Naive thymus-derived CD4-positive, alpha-beta T cell (primary cell): ENCODE measurements at regions not wholly inside any gene's neighbourhood (a gene's known extent, or its start where the extent isn't known, plus 50 kb on each side); places are given as distances from the start of the nearest gene placed in this dataset.
"Not testable (repeated sequence)": the region's sequence is repeated elsewhere in the genome, so short reads cannot be mapped to it uniquely, and the experiment has no call there.

Source experiments
- ATAC-seq: fragments of 150-1000 bp; cut with Tn5 transposase; 2 replicates; pipeline ENCODE4 v1.10.0; 2021; ENCODE audit warnings: mild to moderate bottlenecking, moderate library complexity
- CTCF ChIA-PET: fragments of 350-600 bp; sonication (Branson Sonifier 250); formaldehyde crosslinking; loops from one replicate; lab custom pipeline; 2021; ENCODE audit warnings: antibody characterized with exemption; lab: Charles Lee
- POLR2A ChIA-PET: fragments of 350-600 bp; sonication (Branson Sonifier 250); formaldehyde crosslinking; loops from one replicate; lab custom pipeline; 2021; ENCODE audit warnings: antibody characterized with exemption, inconsistent platforms; lab: Charles Lee
- DNase-seq, 9 donors: peaks; one replicate each; pipeline versions ENCODE4 v3.0.0 to v3.0.0-alpha.2; 2020 to 2022; ENCODE audit warnings: mixed read lengths in 1 of 9
- H3K27ac ChIP-seq: one replicate; pipeline ENCODE4 v1.7.0; 2013; ENCODE audit warnings: mild to moderate bottlenecking, low read depth, low read length, moderate library complexity
- H3K27me3 ChIP-seq, 2 donors: one replicate each; pipeline ENCODE4 v1.7.0; 2013; ENCODE audit warnings: low read length in 2 of 2, mild to moderate bottlenecking in 2 of 2, moderate library complexity in 2 of 2; ENCODE audit not compliant: control insufficient read depth in 2 of 2, insufficient read depth in 2 of 2
- H3K36me3 ChIP-seq, 3 experiments: 1 replicate in 2 of 3; 2 replicates in 1 of 3; pipeline ENCODE4 v1.7.0; 2013; ENCODE audit warnings: low read length in 3 of 3, mild to moderate bottlenecking in 3 of 3, moderate library complexity in 1 of 3; ENCODE audit not compliant: insufficient read depth in 3 of 3, control insufficient read depth in 2 of 3
- H3K4me1 ChIP-seq, 2 donors: one replicate each; pipeline ENCODE4 v1.7.0; 2013; ENCODE audit warnings: low read length in 2 of 2, mild to moderate bottlenecking in 2 of 2, moderate library complexity in 1 of 2; ENCODE audit not compliant: control insufficient read depth in 2 of 2, insufficient read depth in 2 of 2
- H3K4me3 ChIP-seq: 2 replicates; pipeline ENCODE4 v1.7.0; 2013; ENCODE audit warnings: mild to moderate bottlenecking, low read length
- H3K9me3 ChIP-seq, 3 experiments: 1 replicate in 2 of 3; 2 replicates in 1 of 3; pipeline ENCODE4 v1.7.0; 2013; ENCODE audit warnings: low read length in 3 of 3; ENCODE audit not compliant: control insufficient read depth in 2 of 3
- H3K27ac Mint-ChIP-seq, 9 donors: one replicate each; pipeline ENCODE4 v1.8.0; 2020 to 2022; ENCODE audit warnings: mixed read lengths in 9 of 9, mild to moderate bottlenecking in 8 of 9, moderate library complexity in 5 of 9, inconsistent platforms in 2 of 9
- H3K27me3 Mint-ChIP-seq, 5 donors: one replicate each; pipeline ENCODE4 v1.8.0; 2021 to 2022; ENCODE audit warnings: mixed read lengths in 5 of 5, mild to moderate bottlenecking in 1 of 5
- H3K36me3 Mint-ChIP-seq, 5 donors: one replicate each; pipeline ENCODE4 v1.8.0; 2020 to 2022; ENCODE audit warnings: mixed read lengths in 5 of 5, mild to moderate bottlenecking in 3 of 5, inconsistent platforms in 1 of 5
- H3K4me1 Mint-ChIP-seq, 7 donors: one replicate each; pipeline ENCODE4 v1.8.0; 2020 to 2022; ENCODE audit warnings: mixed read lengths in 7 of 7, mild to moderate bottlenecking in 3 of 7, inconsistent platforms in 1 of 7
- H3K4me3 Mint-ChIP-seq, 10 donors: one replicate each; pipeline ENCODE4 v1.8.0; 2020 to 2022; ENCODE audit warnings: mild to moderate bottlenecking in 10 of 10, mixed read lengths in 10 of 10, moderate library complexity in 6 of 10, inconsistent platforms in 2 of 10
- H3K9me3 Mint-ChIP-seq, 11 donors: one replicate each; pipeline ENCODE4 v1.8.0; 2020 to 2022; ENCODE audit warnings: mixed read lengths in 11 of 11, mild to moderate bottlenecking in 4 of 11, inconsistent platforms in 1 of 11, moderate library complexity in 1 of 11
- intact Hi-C, 2 donors: fragments of 100-400 bp; cut with micrococcal nuclease; formaldehyde crosslinking; loops; one replicate each; pipeline ENCODE4 v1.15.1; 2023

DNA sequence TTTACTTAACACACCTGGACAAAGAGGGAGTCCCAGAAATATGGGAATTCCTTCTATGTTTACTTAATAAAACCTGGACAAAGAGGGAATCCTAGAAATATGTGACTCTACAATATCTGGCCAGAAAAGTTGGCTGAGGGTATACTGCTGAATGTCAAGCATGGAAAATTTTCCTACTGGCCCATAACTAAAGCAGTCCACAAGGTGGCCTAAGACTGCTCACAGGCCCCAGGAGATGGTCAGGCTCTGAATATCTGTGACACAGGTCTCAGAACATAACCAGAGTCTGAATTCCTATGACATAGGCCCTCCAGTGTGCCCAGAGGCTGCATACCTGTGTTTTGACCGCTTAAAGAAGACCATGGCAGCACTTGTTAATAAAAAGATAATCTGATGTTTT, 578.2 kb upstream of the NRSN1 start:
- H3K4me1 Mint-ChIP-seq: no peaks in the 10 kb centered on the region
- H3K9me3 Mint-ChIP-seq: peaks cover 0 to 10% (median 2%) of the 10 kb centered on the region in 11 donors
- Histone ChIP-seq H3K9me3 (no peaks in the 10 kb centered on the region), H3K4me1 (no peaks in the 10 kb centered on the region), H3K4me3 (no peak overlapping the region), H3K27ac (no peak overlapping the region), H3K27me3 (no peaks in the 10 kb centered on the region), H3K36me3 (no peaks in the 10 kb centered on the region)
- H3K36me3 Mint-ChIP-seq: no peaks in the 10 kb centered on the region
- ChIA-PET CTCF (no interaction called here), POLR2A (no interaction called here)
- no peak overlapping the region for H3K27ac Mint-ChIP-seq
- no peak for ATAC-seq
- no peaks in the 10 kb centered on the region for H3K27me3 Mint-ChIP-seq
- H3K4me3 Mint-ChIP-seq: no peak overlapping the region
- DNase-seq: no peak
- intact Hi-C loops: no loop called here

DNA sequence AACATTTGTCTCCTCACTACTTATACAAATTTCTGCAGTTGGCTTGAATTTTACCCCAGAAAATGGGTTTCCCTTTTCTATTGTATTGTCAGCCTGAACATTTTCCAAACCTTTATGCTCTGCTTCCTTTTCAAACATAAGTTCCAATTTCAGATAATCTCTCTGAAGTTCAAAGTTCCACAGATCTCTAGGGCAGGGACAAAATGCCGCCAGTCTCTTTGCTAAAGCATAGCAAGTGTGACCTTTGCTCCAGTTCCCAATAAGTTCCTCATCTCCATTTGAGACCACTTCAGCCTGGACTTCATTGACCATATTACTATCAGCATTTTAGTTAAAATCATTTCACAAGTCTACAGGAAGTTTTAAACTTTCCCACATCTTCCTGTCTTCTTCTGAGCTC, 571.1 kb upstream of the NRSN1 start:
- H3K27me3 ChIP-seq, intact Hi-C loops, H3K4me3 ChIP-seq, POLR2A ChIA-PET, H3K36me3 Mint-ChIP-seq, H3K36me3 ChIP-seq, H3K27me3 Mint-ChIP-seq, DNase-seq, H3K4me3 Mint-ChIP-seq, H3K27ac ChIP-seq, CTCF ChIA-PET, H3K9me3 ChIP-seq, ATAC-seq, H3K4me1 ChIP-seq, H3K4me1 Mint-ChIP-seq: not testable (repeated sequence)
- Mint-ChIP-seq H3K9me3 (peaks cover 0 to 23% (median 1%) of the 10 kb centered on the region in 11 donors), H3K27ac (peak overlapping the region in 1 of 9 donors; percentile 39)

DNA sequence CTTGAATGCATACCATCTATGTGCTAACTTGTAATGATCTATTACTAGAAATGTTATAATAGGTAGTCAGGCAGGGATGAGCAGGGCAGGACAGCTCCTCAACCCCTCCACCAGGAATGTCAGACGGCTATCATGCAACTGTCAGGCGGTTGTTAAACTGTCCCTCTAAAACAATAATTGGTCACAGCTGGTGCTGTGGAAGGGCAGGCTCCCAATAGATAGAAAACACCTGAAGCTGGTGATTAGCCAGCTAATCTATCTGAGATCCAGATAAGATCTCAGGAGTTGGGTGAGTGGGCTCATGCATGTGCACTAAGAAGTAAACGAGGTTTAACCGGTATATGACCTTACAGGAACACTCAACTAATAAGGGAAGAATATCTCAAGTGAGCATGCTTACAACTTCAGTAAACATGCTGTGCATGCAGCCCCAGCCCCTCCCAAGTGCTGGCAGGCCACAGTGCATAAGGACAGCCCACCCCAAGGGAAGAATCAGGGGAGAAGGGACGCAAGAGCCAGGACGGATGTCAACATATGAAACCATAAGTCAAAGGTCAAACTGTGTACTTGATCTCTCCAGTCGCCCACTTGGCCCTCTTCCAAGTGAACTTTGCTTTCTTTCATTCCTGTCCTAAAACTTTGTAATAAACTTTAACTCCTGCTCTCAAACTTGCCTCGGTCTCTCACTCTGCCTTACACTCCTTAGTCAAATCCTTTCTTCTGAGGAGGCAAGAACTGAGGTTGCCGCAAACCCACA, 566.2 kb upstream of the NRSN1 start:
- ATAC-seq (no peak), DNase-seq (no peak)
- ChIA-PET CTCF (no interaction called here), POLR2A (no interaction called here)
- Histone ChIP-seq H3K9me3 (no peaks in the 10 kb centered on the region), H3K27ac (no peak overlapping the region), H3K27me3 (no peaks in the 10 kb centered on the region), H3K36me3 (no peaks in the 10 kb centered on the region), H3K4me3 (no peak overlapping the region), H3K4me1 (no peaks in the 10 kb centered on the region)
- intact Hi-C loops: no loop called here
- Mint-ChIP-seq H3K36me3 (no peaks in the 10 kb centered on the region), H3K27ac (no peak overlapping the region), H3K4me3 (no peak overlapping the region), H3K9me3 (peaks cover 0 to 30% (median 6%) of the 10 kb centered on the region in 11 donors), H3K4me1 (no peaks in the 10 kb centered on the region), H3K27me3 (no peaks in the 10 kb centered on the region)

DNA sequence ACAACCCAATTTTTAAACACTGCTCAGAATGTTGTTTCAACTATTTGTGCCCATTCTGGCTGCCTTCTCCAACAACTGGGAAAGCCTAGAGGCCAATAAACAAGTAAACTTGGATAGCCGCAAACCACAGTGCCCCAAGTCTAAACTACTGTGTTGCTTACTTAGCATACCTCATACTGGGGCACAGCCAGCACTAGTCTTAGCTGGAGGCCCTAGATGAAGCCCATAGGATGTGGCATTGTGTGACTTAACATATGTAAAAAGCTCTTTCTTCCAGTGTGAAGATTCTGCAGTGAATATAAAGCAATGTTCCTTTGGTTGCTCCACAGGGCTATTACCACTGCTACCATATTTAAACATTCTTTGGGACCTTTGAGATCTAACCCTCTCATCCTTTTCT, 564.3 kb upstream of the NRSN1 start:
- intact Hi-C loops: no loop called here
- Histone ChIP-seq H3K4me3 (no peak overlapping the region), H3K27ac (no peak overlapping the region), H3K27me3 (no peaks in the 10 kb centered on the region), H3K36me3 (no peaks in the 10 kb centered on the region), H3K9me3 (no peaks in the 10 kb centered on the region), H3K4me1 (no peaks in the 10 kb centered on the region)
- DNase-seq: no peak
- no peak for ATAC-seq
- ChIA-PET POLR2A (no interaction called here), CTCF (no interaction called here)
- Mint-ChIP-seq H3K4me1 (no peaks in the 10 kb centered on the region), H3K27ac (no peak overlapping the region), H3K27me3 (no peaks in the 10 kb centered on the region), H3K36me3 (no peaks in the 10 kb centered on the region), H3K4me3 (no peak overlapping the region), H3K9me3 (peaks cover 0 to 19% (median 5%) of the 10 kb centered on the region in 11 donors)

DNA sequence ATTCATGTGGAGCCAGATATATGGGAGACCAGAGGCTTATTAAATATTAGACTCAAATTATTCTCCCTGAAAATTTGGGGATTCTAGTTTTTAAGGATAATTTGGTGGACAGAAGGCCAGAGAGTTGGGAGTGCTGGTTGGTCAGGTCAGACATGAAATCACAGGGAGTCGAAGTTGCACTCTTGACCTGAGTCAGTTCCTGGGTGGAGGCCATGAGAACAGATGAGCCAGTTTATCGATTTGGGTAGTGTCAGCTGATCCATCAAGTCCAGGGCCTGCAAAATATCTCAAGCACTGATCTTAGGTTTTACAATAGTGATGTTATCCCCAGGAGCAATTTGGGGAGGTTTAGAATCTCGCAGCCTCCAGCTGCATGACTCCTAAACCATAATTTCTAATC, 563.5 kb upstream of the NRSN1 start:
- no peaks in the 10 kb centered on the region for H3K36me3 ChIP-seq
- no peak overlapping the region for H3K4me3 ChIP-seq
- DNase-seq: no peak
- Mint-ChIP-seq H3K4me1 (no peaks in the 10 kb centered on the region), H3K27ac (no peak overlapping the region), H3K27me3 (no peaks in the 10 kb centered on the region), H3K9me3 (peaks cover 0 to 22% (median 7%) of the 10 kb centered on the region in 11 donors), H3K4me3 (no peak overlapping the region), H3K36me3 (no peaks in the 10 kb centered on the region)
- no peaks in the 10 kb centered on the region for H3K4me1 ChIP-seq
- H3K27me3 ChIP-seq: no peaks in the 10 kb centered on the region
- no peak overlapping the region for H3K27ac ChIP-seq
- ChIA-PET CTCF (no interaction called here), POLR2A (no interaction called here)
- intact Hi-C loops: no loop called here
- H3K9me3 ChIP-seq: no peaks in the 10 kb centered on the region
- ATAC-seq: no peak

GRCh38 chr6:23563323-23563722, 562.7 kb upstream of the NRSN1 start:
- H3K27me3 ChIP-seq: no peaks in the 10 kb centered on the region
- H3K4me1 ChIP-seq: no peaks in the 10 kb centered on the region
- no peaks in the 10 kb centered on the region for H3K4me1 Mint-ChIP-seq
- no peak overlapping the region for H3K27ac Mint-ChIP-seq
- DNase-seq: no peak
- intact Hi-C loops: no loop called here
- ATAC-seq: no peak
- H3K9me3 ChIP-seq: no peaks in the 10 kb centered on the region
- no peak overlapping the region for H3K27ac ChIP-seq
- no peaks in the 10 kb centered on the region for H3K27me3 Mint-ChIP-seq
- H3K4me3 Mint-ChIP-seq: no peak overlapping the region
- peaks cover 0 to 26% (median 7%) of the 10 kb centered on the region in 11 donors for H3K9me3 Mint-ChIP-seq
- H3K4me3 ChIP-seq: no peak overlapping the region
- ChIA-PET POLR2A (no interaction called here), CTCF (no interaction called here)
- H3K36me3 ChIP-seq: no peaks in the 10 kb centered on the region
- no peaks in the 10 kb centered on the region for H3K36me3 Mint-ChIP-seq

- Histone ChIP-seq H3K27ac (no peak overlapping the region), H3K27me3 (no peaks in the 10 kb centered on the region), H3K4me1 (no peaks in the 10 kb centered on the region), H3K4me3 (no peak overlapping the region), H3K9me3 (no peaks in the 10 kb centered on the region), H3K36me3 (no peaks in the 10 kb centered on the region)
- Mint-ChIP-seq H3K27ac (no peak overlapping the region), H3K36me3 (no peaks in the 10 kb centered on the region), H3K27me3 (no peaks in the 10 kb centered on the region), H3K4me3 (no peak overlapping the region), H3K4me1 (no peaks in the 10 kb centered on the region), H3K9me3 (peaks cover 0 to 21% (median 7%) of the 10 kb centered on the region in 11 donors)
- POLR2A ChIA-PET: no interaction called here
- intact Hi-C loops: no loop called here
- ATAC-seq: no peak
- CTCF ChIA-PET: no interaction called here
- no peak for DNase-seq
Measured at GRCh38 chr6:23566418-23566817, 559.6 kb upstream of the NRSN1 start.
